SU-DHL-6 (cell line): ENCODE measurements at regions not wholly inside any gene's neighbourhood (a gene's known extent, or its start where the extent isn't known, plus 50 kb on each side); places are given as distances from the start of the nearest gene placed in this dataset.

Source experiments
- EZH2phosphoT487 ChIP-seq: fragments of 200-600 bp; sonication (generic), shearing (Covaris generic); conservative IDR thresholded peaks from 2 replicates; pipeline ENCODE4 v1.6.1; 2018; ENCODE audit warnings: mild to moderate bottlenecking, antibody characterized with exemption, low read length, moderate library complexity, mixed read lengths
- TF ChIP-seq, protein P1 (sequence below): fragments of 200-600 bp; sonication (generic); IDR thresholded peaks from one replicate; pipeline ENCODE4 v1.5.1; 2017; ENCODE audit warnings: antibody characterized with exemption, mild to moderate bottlenecking, low read length, moderate library complexity; ENCODE audit not compliant: insufficient read depth, poor library complexity, severe bottlenecking

DNA sequence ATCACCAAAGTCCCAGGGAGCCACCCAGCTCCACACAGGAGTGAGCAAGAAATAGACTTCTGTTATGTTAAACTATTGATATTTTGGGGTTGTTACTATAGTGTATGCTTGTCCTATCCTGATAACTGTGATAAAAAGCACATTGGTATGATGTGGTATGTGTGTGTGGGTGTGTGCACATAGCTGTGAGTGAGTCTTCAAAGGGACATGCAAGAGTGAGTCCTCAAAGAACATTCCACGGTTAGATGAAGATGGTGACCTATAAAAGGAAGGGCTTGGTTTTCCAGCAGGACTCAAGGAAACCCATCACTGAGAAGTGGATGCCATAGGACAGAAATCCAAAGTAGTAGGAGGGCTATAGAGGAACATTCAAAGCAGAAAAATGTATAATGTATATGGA, 342.9 kb downstream of the TSN start:
- TF ChIP-seq, protein P1, sequence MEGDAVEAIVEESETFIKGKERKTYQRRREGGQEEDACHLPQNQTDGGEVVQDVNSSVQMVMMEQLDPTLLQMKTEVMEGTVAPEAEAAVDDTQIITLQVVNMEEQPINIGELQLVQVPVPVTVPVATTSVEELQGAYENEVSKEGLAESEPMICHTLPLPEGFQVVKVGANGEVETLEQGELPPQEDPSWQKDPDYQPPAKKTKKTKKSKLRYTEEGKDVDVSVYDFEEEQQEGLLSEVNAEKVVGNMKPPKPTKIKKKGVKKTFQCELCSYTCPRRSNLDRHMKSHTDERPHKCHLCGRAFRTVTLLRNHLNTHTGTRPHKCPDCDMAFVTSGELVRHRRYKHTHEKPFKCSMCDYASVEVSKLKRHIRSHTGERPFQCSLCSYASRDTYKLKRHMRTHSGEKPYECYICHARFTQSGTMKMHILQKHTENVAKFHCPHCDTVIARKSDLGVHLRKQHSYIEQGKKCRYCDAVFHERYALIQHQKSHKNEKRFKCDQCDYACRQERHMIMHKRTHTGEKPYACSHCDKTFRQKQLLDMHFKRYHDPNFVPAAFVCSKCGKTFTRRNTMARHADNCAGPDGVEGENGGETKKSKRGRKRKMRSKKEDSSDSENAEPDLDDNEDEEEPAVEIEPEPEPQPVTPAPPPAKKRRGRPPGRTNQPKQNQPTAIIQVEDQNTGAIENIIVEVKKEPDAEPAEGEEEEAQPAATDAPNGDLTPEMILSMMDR: no peak
- TF ChIP-seq EZH2phosphoT487: no peak
